GM23338 (cell line): ENCODE measurements at regions not wholly inside any gene's neighbourhood (a gene's known extent, or its start where the extent isn't known, plus 50 kb on each side); places are given as distances from the start of the nearest gene placed in this dataset.

Experiments used
- ATAC-seq: fragments of 200-7000 bp; cut with Tn5 transposase; 3 replicates; pipeline ENCODE4 v1.9.1; 2020
- DNase-seq: peaks from one replicate; pipeline ENCODE4 v3.0.0-alpha.2; 2015; ENCODE audit warnings: low spot score
- H2AFZ ChIP-seq: fragments of 200-600 bp; sonication (generic); 2 replicates; pipeline ENCODE4 v1.8.0; 2016; ENCODE audit warnings: antibody characterized with exemption, mild to moderate bottlenecking, moderate library complexity
- H3F3A ChIP-seq: fragments of 200-600 bp; sonication (generic); replicated peaks from 2 replicates; pipeline ENCODE4 v1.8.0; 2017; ENCODE audit warnings: antibody characterized with exemption, mixed run types, low read depth
- H3K27ac ChIP-seq: fragments of 200-600 bp; sonication (generic); 2 replicates; pipeline ENCODE4 v1.6.1; 2016; ENCODE audit warnings: low read depth
- H3K27me3 ChIP-seq: fragments of 200-600 bp; sonication (generic); 2 replicates; pipeline ENCODE4 v1.8.0; 2016; ENCODE audit warnings: mild to moderate bottlenecking, mixed run types, moderate library complexity; ENCODE audit not compliant: insufficient read depth
- H3K36me3 ChIP-seq: fragments of 200-600 bp; sonication (generic); 2 replicates; pipeline ENCODE4 v1.8.0; 2016; ENCODE audit warnings: mild to moderate bottlenecking; ENCODE audit not compliant: insufficient read depth
- H3K4me1 ChIP-seq: fragments of 200-600 bp; sonication (generic); 2 replicates; pipeline ENCODE4 v1.8.0; 2016; ENCODE audit warnings: mild to moderate bottlenecking, moderate library complexity; ENCODE audit not compliant: insufficient read depth
- H3K4me2 ChIP-seq: fragments of 200-600 bp; sonication (generic); 2 replicates; pipeline ENCODE4 v1.7.1; 2017; ENCODE audit warnings: mixed run types
- H3K4me3 ChIP-seq: fragments of 200-600 bp; sonication (generic); 2 replicates; pipeline ENCODE4 v1.6.1; 2016; ENCODE audit warnings: mixed run types
- H3K79me2 ChIP-seq: fragments of 200-600 bp; sonication (generic); replicated peaks from 2 replicates; pipeline ENCODE4 v1.8.0; 2017; ENCODE audit warnings: mild to moderate bottlenecking; ENCODE audit not compliant: insufficient read depth
- H3K9me2 ChIP-seq: fragments of 200-600 bp; sonication (generic); 2 replicates; pipeline ENCODE4 v1.8.0; 2017; ENCODE audit not compliant: insufficient read depth
- H4K20me1 ChIP-seq: fragments of 200-600 bp; sonication (generic); replicated peaks from 2 replicates; pipeline ENCODE4 v1.8.0; 2017; ENCODE audit warnings: mild to moderate bottlenecking; ENCODE audit not compliant: insufficient read depth
- H3K27ac Mint-ChIP-seq: 2 replicates; pipeline ENCODE4 v1.8.0; 2020; ENCODE audit warnings: inconsistent platforms, mild to moderate bottlenecking, moderate library complexity, mixed read lengths
- H3K27me3 Mint-ChIP-seq: 3 replicates; pipeline ENCODE4 v1.8.0; 2022; ENCODE audit warnings: low read depth, mild to moderate bottlenecking, moderate library complexity, mixed read lengths, inconsistent platforms; ENCODE audit not compliant: insufficient read depth, poor library complexity
- H3K36me3 Mint-ChIP-seq: 3 replicates; pipeline ENCODE4 v1.8.0; 2021; ENCODE audit warnings: low read depth, mild to moderate bottlenecking, inconsistent platforms, moderate library complexity, mixed read lengths
- H3K4me1 Mint-ChIP-seq: 3 replicates; pipeline ENCODE4 v1.8.0; 2020; ENCODE audit warnings: mild to moderate bottlenecking, inconsistent platforms, mixed read lengths
- H3K4me3 Mint-ChIP-seq: 3 replicates; pipeline ENCODE4 v1.8.0; 2021; ENCODE audit warnings: moderate library complexity, mild to moderate bottlenecking, inconsistent platforms, mixed read lengths
- H3K9me3 Mint-ChIP-seq: 3 replicates; pipeline ENCODE4 v1.8.0; 2020; ENCODE audit warnings: moderate library complexity, mild to moderate bottlenecking, inconsistent platforms, mixed read lengths
- CREB1 ChIP-seq: fragments of 250-450 bp; sonication (Bioruptor Pico); IDR thresholded peaks from 2 replicates; pipeline ENCODE4 v1.5.0; 2020; ENCODE audit warnings: low read depth, mild to moderate bottlenecking, moderate library complexity
- CTCF ChIP-seq, 2 experiments: fragments of 200-600 bp in 1 of 2; sonication (generic) in 1 of 2; conservative IDR thresholded peaks; 2 replicates each; pipeline versions ENCODE4 v1.5.1 to v1.6.1; 2016 to 2017; ENCODE audit warnings: antibody characterized with exemption in 2 of 2, low read depth in 2 of 2, mild to moderate bottlenecking in 2 of 2, moderate library complexity in 1 of 2
- ETS1 ChIP-seq: IDR thresholded peaks from 2 replicates; pipeline ENCODE4 v1.6.1; 2016; ENCODE audit warnings: antibody characterized with exemption
- EZH2 ChIP-seq: fragments of 200-600 bp; sonication (generic); IDR thresholded peaks from one replicate; pipeline ENCODE4 v1.8.0; 2017; ENCODE audit warnings: antibody characterized with exemption, mild to moderate bottlenecking, low read depth; ENCODE audit not compliant: unreplicated experiment
- EZH2phosphoT487 ChIP-seq: fragments of 200-600 bp; sonication (generic); IDR thresholded peaks from one replicate; pipeline ENCODE4 v1.8.1; 2018; ENCODE audit warnings: antibody characterized with exemption; ENCODE audit not compliant: unreplicated experiment
- JUNB ChIP-seq: IDR thresholded peaks from one replicate; pipeline ENCODE4 v1.6.1; 2016; ENCODE audit warnings: antibody characterized with exemption; ENCODE audit not compliant: unreplicated experiment
- NANOG ChIP-seq: IDR thresholded peaks from 2 replicates; pipeline ENCODE4 v1.6.1; 2016; ENCODE audit warnings: antibody characterized with exemption, borderline replicate concordance
- POLR2AphosphoS5 ChIP-seq: IDR thresholded peaks from 2 replicates; pipeline ENCODE4 v1.6.1; 2016; ENCODE audit warnings: antibody characterized with exemption, low read depth
- REST ChIP-seq: IDR thresholded peaks from one replicate; pipeline ENCODE4 v1.6.1; 2018; ENCODE audit warnings: antibody characterized with exemption; ENCODE audit not compliant: unreplicated experiment
- STAT1 ChIP-seq: IDR thresholded peaks from one replicate; pipeline ENCODE4 v1.6.1; 2016; ENCODE audit warnings: antibody characterized with exemption; ENCODE audit not compliant: unreplicated experiment
- ZNF114 ChIP-seq: fragments of 250-450 bp; sonication (Bioruptor Pico); IDR thresholded peaks from 2 replicates; pipeline ENCODE4 v1.5.0; 2020; ENCODE audit warnings: mild to moderate bottlenecking, moderate library complexity
- ZNF331 ChIP-seq: fragments of 250-450 bp; sonication (Bioruptor Pico); IDR thresholded peaks from 2 replicates; pipeline ENCODE4 v1.5.0; 2020; ENCODE audit warnings: low read depth, mild to moderate bottlenecking, moderate library complexity
- ZNF462 ChIP-seq: fragments of 250-450 bp; sonication (Bioruptor Pico); IDR thresholded peaks from 2 replicates; pipeline ENCODE4 v1.5.0; 2020; ENCODE audit warnings: mild to moderate bottlenecking, moderate library complexity

- H3K9me2 ChIP-seq = 0 out of 2 replicates have a peak, but pooled peaks cover 6% of the 10 kb centered on the region
- no peaks in the 10 kb centered on the region for H3K36me3 Mint-ChIP-seq
- H3K4me3 Mint-ChIP-seq = no peak overlapping the region
- H3F3A ChIP-seq = no peaks in the 10 kb centered on the region
- no peaks in the 10 kb centered on the region for H3K79me2 ChIP-seq
- H4K20me1 ChIP-seq = no peaks in the 10 kb centered on the region
- H3K9me3 Mint-ChIP-seq = peaks cover 5% of the 10 kb centered on the region; the same call in 1 of the 3 replicates
- ATAC-seq (no peak), DNase-seq (no peak)
- TF ChIP-seq ETS1 (no peak), POLR2AphosphoS5 (no peak), EZH2 (no peak), CTCF (conservative IDR thresholded peaks at IDR 0.05; ENCODE audit: low read depth in 2 of 2) (no peak), ZNF462 (CRISPR knock-in tag) (no peak), JUNB (no peak), REST (no peak), STAT1 (no peak), EZH2phosphoT487 (no peak), NANOG (no peak), ZNF114 (CRISPR knock-in tag) (no peak), ZNF331 (CRISPR knock-in tag) (no peak), CREB1 (CRISPR knock-in tag) (no peak)
- no peaks in the 10 kb centered on the region for H3K4me1 ChIP-seq
- no peaks in the 10 kb centered on the region for H3K4me1 Mint-ChIP-seq
- H3K36me3 ChIP-seq = no peaks in the 10 kb centered on the region
- H3K27me3 Mint-ChIP-seq = no peaks in the 10 kb centered on the region
- H3K4me2 ChIP-seq = no peak overlapping the region
- no peaks in the 10 kb centered on the region for H3K27me3 ChIP-seq
- no peak overlapping the region for H3K27ac ChIP-seq
- no peak overlapping the region for H3K27ac Mint-ChIP-seq
- H3K4me3 ChIP-seq = no peak overlapping the region
- peak overlapping the region; percentile 57 for H2AFZ ChIP-seq
Measured at GRCh38 chr4:145404761-145405160, 76.9 kb upstream of the SMAD1 start.
